K562 (cell line): ENCODE measurements at regions not wholly inside any gene's neighbourhood (a gene's known extent, or its start where the extent isn't known, plus 50 kb on each side); places are given as distances from the start of the nearest gene placed in this dataset.

Experiments
- ATAC-seq: fragments of 200-7000 bp; cut with Tn5 transposase; 3 replicates; pipeline ENCODE4 v1.9.1; 2020; ENCODE audit warnings: moderate library complexity
- BruUV-seq: library from RNA; stranded (reverse); fragments of 400-500 nt; replicated peaks from 2 replicates; lab custom pipeline; 2021; lab: Mats Ljungman, UMichigan
- CTCF ChIA-PET: fragments of 300-600 bp; formaldehyde crosslinking; extraction: SDS; loops from one replicate; lab custom pipeline; 2021; ENCODE audit warnings: low intra/inter-chr PET ratio; lab: Yijun Ruan, JAX
- POLR2A ChIA-PET: fragments of 300-600, 350-650 bp; sonication (Branson Sonifier 250); formaldehyde crosslinking; extraction: SDS; loops from one replicate; lab custom pipeline; 2021; ENCODE audit warnings: antibody characterized with exemption, inconsistent platforms; lab: Yijun Ruan, JAX
- DNase-seq, 4 experiments: peaks; one replicate each; pipeline versions ENCODE4 v3.0.0 to v3.0.0-alpha.2; 2011 to 2018; ENCODE audit warnings: low spot score in 3 of 4, mixed read lengths in 3 of 4; ENCODE audit errors: extremely low read depth in 1 of 4
- FAIRE-seq: peaks from 2 replicates; lab custom pipeline; 2011; peaks lifted over from hg19 to GRCh38; lab: Jason Lieb, UNC
- H2AFZ ChIP-seq: 2 replicates; pipeline ENCODE4 v1.6.0; 2011; ENCODE audit warnings: low read depth, low read length, control low read depth, inconsistent platforms
- H3K27ac ChIP-seq: fragments of 200-600 bp; 3 replicates; pipeline ENCODE4 v1.8.0; 2011; ENCODE audit warnings: low read depth, mild to moderate bottlenecking, control low read depth, inconsistent platforms, low read length, moderate library complexity, mixed read lengths; ENCODE audit errors: extremely low read depth
- H3K27me3 ChIP-seq, 2 experiments: fragments of 300-600 bp in 1 of 2; 2 replicates in 1 of 2; 3 replicates in 1 of 2; pipeline versions ENCODE4 v1.6.0 to v1.8.0; 2011; ENCODE audit warnings: inconsistent platforms in 2 of 2, low read length in 2 of 2, mild to moderate bottlenecking in 1 of 2, mixed read lengths in 1 of 2, moderate library complexity in 1 of 2; ENCODE audit not compliant: control insufficient read depth in 2 of 2, insufficient read depth in 2 of 2
- H3K36me3 ChIP-seq: fragments of 300-600 bp; 3 replicates; pipeline ENCODE4 v1.8.0; 2011; ENCODE audit warnings: mild to moderate bottlenecking, low read length, inconsistent platforms; ENCODE audit not compliant: control insufficient read depth, insufficient read depth
- H3K4me1 ChIP-seq, 2 experiments: fragments of 200-600 bp in 1 of 2; replicated peaks in 1 of 2; 2 replicates in 1 of 2; 3 replicates in 1 of 2; pipeline versions ENCODE4 v1.5.1 to v1.8.0; 2011; ENCODE audit warnings: inconsistent platforms in 2 of 2, low read length in 2 of 2, mild to moderate bottlenecking in 1 of 2, mixed read lengths in 1 of 2, moderate library complexity in 1 of 2; ENCODE audit not compliant: control insufficient read depth in 2 of 2, insufficient read depth in 2 of 2
- H3K4me2 ChIP-seq: 2 replicates; pipeline ENCODE4 v1.6.1; 2011; ENCODE audit warnings: low read length, control low read depth, inconsistent platforms, mixed read lengths; ENCODE audit not compliant: insufficient read depth
- H3K4me3 ChIP-seq: fragments of 200-600 bp; sonication (generic), shearing (Covaris generic); 2 replicates; pipeline ENCODE4 v1.5.1; 2016; ENCODE audit warnings: control low read depth, inconsistent platforms
- H3K79me2 ChIP-seq: fragments of 200-600 bp; 3 replicates; pipeline ENCODE4 v1.8.0; 2011; ENCODE audit warnings: low read length, inconsistent platforms; ENCODE audit not compliant: control insufficient read depth, insufficient read depth
- H3K9ac ChIP-seq, 2 experiments: 2 replicates each; pipeline versions ENCODE4 v1.6.0 to v1.6.1; 2011; ENCODE audit warnings: low read depth in 2 of 2, low read length in 2 of 2, control low read depth in 1 of 2, inconsistent platforms in 1 of 2, mild to moderate bottlenecking in 1 of 2, mixed read lengths in 1 of 2; ENCODE audit not compliant: insufficient read depth in 1 of 2
- H3K9me1 ChIP-seq: one replicate; pipeline ENCODE4 v1.6.0; 2011; ENCODE audit warnings: inconsistent platforms, mild to moderate bottlenecking, low read length, moderate library complexity; ENCODE audit not compliant: control insufficient read depth, insufficient read depth
- H3K9me3 ChIP-seq: replicated peaks from 2 replicates; pipeline ENCODE4 v1.5.1; 2011; ENCODE audit warnings: low read depth, low read length, inconsistent platforms; ENCODE audit not compliant: control insufficient read depth, insufficient read depth
- H4K20me1 ChIP-seq: replicated peaks from 2 replicates; pipeline ENCODE4 v1.6.1; 2011; ENCODE audit warnings: low read length, inconsistent platforms, mixed read lengths; ENCODE audit not compliant: control insufficient read depth, insufficient read depth
- ARNT ChIP-seq, 2 experiments: fragments of 450-650 bp; IDR thresholded peaks; 2 replicates each; pipeline ENCODE4 v1.6.1; 2016; ENCODE audit warnings: mild to moderate bottlenecking in 1 of 2
- BDP1 ChIP-seq: IDR thresholded peaks from 3 replicates; pipeline ENCODE4 v1.6.1; 2011; ENCODE audit not compliant: insufficient read length, insufficient read depth
- CCNT2 ChIP-seq: IDR thresholded peaks from 2 replicates; pipeline ENCODE4 v1.6.1; 2011; ENCODE audit warnings: borderline replicate concordance, low read depth, mild to moderate bottlenecking, moderate library complexity, mixed read lengths, low read length; ENCODE audit not compliant: insufficient read length; ENCODE audit errors: extremely low read depth
- CHD1 ChIP-seq: fragments of 200-600 bp; sonication (generic); IDR thresholded peaks from one replicate; pipeline ENCODE4 v1.6.1; 2012; ENCODE audit warnings: mild to moderate bottlenecking, moderate library complexity, low read length, inconsistent platforms
- CHD2 ChIP-seq: IDR thresholded peaks from 2 replicates; pipeline ENCODE4 v1.6.1; 2011; ENCODE audit warnings: low read depth, low read length
- E4F1 ChIP-seq: fragments of 250-450 bp; sonication (Bioruptor Pico); IDR thresholded peaks from 2 replicates; pipeline ENCODE4 v1.5.0; 2021; ENCODE audit warnings: mild to moderate bottlenecking, borderline replicate concordance
- HDAC8 ChIP-seq: fragments of 450-650 bp; IDR thresholded peaks from 2 replicates; pipeline ENCODE4 v1.6.1; 2016; ENCODE audit warnings: mild to moderate bottlenecking, missing genetic modification characterization, moderate library complexity, missing compliant biosample characterization
- IRF2 ChIP-seq: sonication (generic); formaldehyde crosslinking; IDR thresholded peaks from 2 replicates; pipeline ENCODE4 v1.8.1; 2022; ENCODE audit warnings: mild to moderate bottlenecking, missing genetic modification reagents
- PHF20 ChIP-seq: fragments of 450-650 bp; IDR thresholded peaks from 2 replicates; pipeline ENCODE4 v1.6.1; 2018; ENCODE audit not compliant: partially characterized antibody
- PKNOX1 ChIP-seq: fragments of 450-650 bp; IDR thresholded peaks from 2 replicates; pipeline ENCODE4 v1.6.1; 2016
- POLR2A ChIP-seq: fragments of 450-650 bp; conservative IDR thresholded peaks from 2 replicates; pipeline ENCODE4 v1.6.1; 2016
- SMARCA4 ChIP-seq: fragments of 450-650 bp; IDR thresholded peaks from 2 replicates; pipeline ENCODE4 v1.6.1; 2016
- TGIF2 ChIP-seq: sonication (generic); formaldehyde crosslinking; IDR thresholded peaks from 2 replicates; pipeline ENCODE4 v1.8.1; 2022; ENCODE audit warnings: mild to moderate bottlenecking, missing genetic modification reagents, moderate library complexity
- TRIM28 ChIP-seq: fragments of 450-650 bp; IDR thresholded peaks from 2 replicates; pipeline ENCODE4 v1.6.1; 2017
- U2AF1 ChIP-seq: fragments of 200-400 bp; formaldehyde crosslinking; optimal IDR thresholded peaks from 2 replicates; pipeline ENCODE3; 2017; ENCODE audit warnings: mild to moderate bottlenecking, low read depth, low read length, moderate library complexity
- ZBTB17 ChIP-seq: fragments of 450-650 bp; formaldehyde crosslinking; IDR thresholded peaks from 2 replicates; pipeline ENCODE4 v1.4.0; 2020; ENCODE audit warnings: mild to moderate bottlenecking
- ZBTB8A ChIP-seq: fragments of 450-650 bp; IDR thresholded peaks from 2 replicates; pipeline ENCODE4 v1.6.1; 2018; ENCODE audit warnings: mild to moderate bottlenecking, moderate library complexity; ENCODE audit not compliant: partially characterized antibody
- ZNF224 ChIP-seq: sonication (generic); formaldehyde crosslinking; IDR thresholded peaks from 2 replicates; pipeline ENCODE4 v1.8.0; 2022; ENCODE audit warnings: mild to moderate bottlenecking, missing genetic modification reagents
- ZNF274 ChIP-seq: IDR thresholded peaks from 2 replicates; pipeline ENCODE4 v1.6.1; 2011; ENCODE audit warnings: low read depth, mild to moderate bottlenecking, low read length, moderate library complexity, borderline replicate concordance
- ZNF512 ChIP-seq: IDR thresholded peaks from 2 replicates; pipeline ENCODE4 v1.6.1; 2016; ENCODE audit warnings: missing genetic modification characterization, missing compliant biosample characterization
- WGBS: fragments of 100-300 bp; shearing (Covaris generic); methylation state at CpG from one replicate; pipeline ENCODE4 v1.1.6; 2016; ENCODE audit warnings: low coverage, mixed read lengths; ENCODE audit not compliant: insufficient coverage; ENCODE audit errors: missing lambda C conversion rate; 5-methylcytosine and 5-hydroxymethylcytosine counted together
- in situ Hi-C: fragments of 300-500 bp; cut with MboI; formaldehyde crosslinking; loops from 4 replicates; pipeline ENCODE4 v1.15.0; 2018; ENCODE audit warnings: inconsistent platforms, mixed read lengths
- intact Hi-C: fragments of 100-400 bp; cut with micrococcal nuclease; formaldehyde crosslinking; loops from 2 replicates; pipeline ENCODE4 v1.14.2; 2022

- no peak for TF ChIP-seq CHD1
- TF ChIP-seq ZBTB17 (CRISPR knock-in tag), result no peak
- TF ChIP-seq IRF2 (CRISPR knock-in tag), result no peak
- no peak for TF ChIP-seq ZNF274
- no peak for TF ChIP-seq PHF20
- TF ChIP-seq ZBTB8A, result no peak
- no peak for TF ChIP-seq SMARCA4
- TF ChIP-seq ZNF512 (tag), result no peak
- TF ChIP-seq POLR2A, result no peak
- TF ChIP-seq U2AF1, result no peak
- no peak for TF ChIP-seq TRIM28
- TF ChIP-seq, all 486 proteins: peak for 0
Measured at GRCh38 chr2:217614498-217614897, 388.3 kb downstream of the TNS1 start (continued).

- CTCF ChIA-PET, result no interaction called here
- H3K27me3 ChIP-seq, result peaks cover 0 to 16% of the 10 kb centered on the region in 2 experiments; a peak in 2 of 5 replicates
- no peak overlapping the region for H2AFZ ChIP-seq
- 4% methylated on average over 4 of the region's 4 CpGs for WGBS
- in situ Hi-C loops (no loop called here), intact Hi-C loops (no loop called here)
- no peaks in the 10 kb centered on the region for H3K4me1 ChIP-seq
- no peaks in the 10 kb centered on the region for H3K36me3 ChIP-seq
- H3K79me2 ChIP-seq, result no peaks in the 10 kb centered on the region
- FAIRE-seq, result no peak
- no peaks in the 10 kb centered on the region for H3K9me1 ChIP-seq
- H4K20me1 ChIP-seq, result no peaks in the 10 kb centered on the region
- BruUV-seq, result no TSS peak
- no peak overlapping the region for H3K4me3 ChIP-seq
- POLR2A ChIA-PET, result no interaction called here
- H3K27ac ChIP-seq, result no peak overlapping the region
- no peak overlapping the region for H3K9ac ChIP-seq
- ATAC-seq, result no peak
- H3K9me3 ChIP-seq, result no peaks in the 10 kb centered on the region
- DNase-seq, result no peak
- no peak overlapping the region for H3K4me2 ChIP-seq
- TF ChIP-seq PKNOX1 (no peak), ARNT (IDR thresholded peaks at IDR 0.05) (no peak), CHD2 (no peak), E4F1 (CRISPR knock-in tag) (no peak), BDP1 (no peak), HDAC8 (tag) (no peak), CCNT2 (no peak), TGIF2 (CRISPR knock-in tag) (no peak), ZNF224 (CRISPR knock-in tag) (no peak)
Measured at GRCh38 chr2:217614096-217614495, 388.7 kb downstream of the TNS1 start.
